ENCODE measurements at regions not wholly inside any gene's neighbourhood (a gene's known extent, or its start where the extent isn't known, plus 50 kb on each side); places are given as distances from the start of the nearest gene placed in this dataset.

- Mint-ChIP-seq H3K4me1 (no peaks in the 10 kb centered on the region), H3K4me3 (no peak overlapping the region)
These were observed 368.6 kb upstream of the NEGR1 start for GRCh38 chr1:72650843-72651435.

GRCh38 chr1:72649991-72650390, 367.7 kb upstream of the NEGR1 start:
- Mint-ChIP-seq H3K9me3 (no peaks in the 10 kb centered on the region), H3K4me3 (no peak overlapping the region), H3K27me3 (ENCODE audit: low read depth) (no peaks in the 10 kb centered on the region), H3K4me1 (no peaks in the 10 kb centered on the region), H3K27ac (ENCODE audit: unreplicated experiment) (no peak overlapping the region), H3K36me3 (ENCODE audit: low read depth) (no peaks in the 10 kb centered on the region)
- TF ChIP-seq CTCF (conservative IDR thresholded peaks at IDR 0.05) = no peak
- DNase-seq (ENCODE audit: low read depth, low spot score) = no peak

More at GRCh38 chr1:72650843-72651435, 368.6 kb upstream of the NEGR1 start:
- no peak for TF ChIP-seq CTCF (conservative IDR thresholded peaks at IDR 0.05)
- no peak for DNase-seq (ENCODE audit: low read depth, low spot score)
- H3K9me3 Mint-ChIP-seq = no peaks in the 10 kb centered on the region
- no peak overlapping the region for H3K27ac Mint-ChIP-seq (ENCODE audit: unreplicated experiment)
- no peaks in the 10 kb centered on the region for H3K27me3 Mint-ChIP-seq (ENCODE audit: low read depth)
- no peaks in the 10 kb centered on the region for H3K36me3 Mint-ChIP-seq (ENCODE audit: low read depth)

GRCh38 chr1:72649211-72649888, 367.0 kb upstream of the NEGR1 start:
- Mint-ChIP-seq H3K4me3 (no peak overlapping the region), H3K27me3 (ENCODE audit: low read depth) (no peaks in the 10 kb centered on the region), H3K27ac (ENCODE audit: unreplicated experiment) (no peak overlapping the region), H3K4me1 (no peaks in the 10 kb centered on the region), H3K9me3 (no peaks in the 10 kb centered on the region), H3K36me3 (ENCODE audit: low read depth) (no peaks in the 10 kb centered on the region)
- no peak for DNase-seq (ENCODE audit: low read depth, low spot score)
- TF ChIP-seq CTCF (conservative IDR thresholded peaks at IDR 0.05) = no peak

- Mint-ChIP-seq H3K36me3 (ENCODE audit: low read depth) (no peaks in the 10 kb centered on the region), H3K4me1 (no peaks in the 10 kb centered on the region), H3K9me3 (no peaks in the 10 kb centered on the region), H3K27ac (ENCODE audit: unreplicated experiment) (no peak overlapping the region), H3K27me3 (ENCODE audit: low read depth) (no peaks in the 10 kb centered on the region), H3K4me3 (no peak overlapping the region)
- TF ChIP-seq CTCF (conservative IDR thresholded peaks at IDR 0.05) = no peak
- no peak for DNase-seq (ENCODE audit: low read depth, low spot score)
These were observed 366.1 kb upstream of the NEGR1 start for GRCh38 chr1:72648465-72648864.

GRCh38 chr1:72643142-72643541, 360.8 kb upstream of the NEGR1 start:
- Mint-ChIP-seq H3K27me3 (ENCODE audit: low read depth) (no peaks in the 10 kb centered on the region), H3K27ac (ENCODE audit: unreplicated experiment) (no peak overlapping the region), H3K4me3 (no peak overlapping the region), H3K36me3 (ENCODE audit: low read depth) (peaks cover 2% of the 10 kb centered on the region), H3K4me1 (no peaks in the 10 kb centered on the region), H3K9me3 (peaks cover 8% of the 10 kb centered on the region)
- TF ChIP-seq CTCF (conservative IDR thresholded peaks at IDR 0.05) = no peak
- DNase-seq (ENCODE audit: low read depth, low spot score) = no peak

Data from neural crest cell (in vitro differentiated cells).